ENCODE measurements at regions not wholly inside any gene's neighbourhood (a gene's known extent, or its start where the extent isn't known, plus 50 kb on each side); places are given as distances from the start of the nearest gene placed in this dataset.

- TF ChIP-seq CTCF (IDR thresholded peaks at IDR 0.05 in 8 of 11, conservative IDR thresholded peaks at IDR 0.05 in 3 of 11), result no peak
- TF ChIP-seq POLR2A (IDR thresholded peaks at IDR 0.05), result no peak
Measured at GRCh38 chr7:4394736-4395135, 287.4 kb upstream of the FOXK1 start.
